ENCODE measurements at regions not wholly inside any gene's neighbourhood (a gene's known extent, or its start where the extent isn't known, plus 50 kb on each side); places are given as distances from the start of the nearest gene placed in this dataset.

- TF ChIP-seq CTCF (IDR thresholded peaks at IDR 0.05 in 4 of 5, conservative IDR thresholded peaks at IDR 0.05 in 1 of 5) (no peak), POLR2A (IDR thresholded peaks at IDR 0.05) (no peak)
Observed at GRCh38 chr14:94903883-94904282, 134.0 kb upstream of the GSC start.

Data from gastrocnemius medialis (tissue), 4 donors.